ENCODE measurements at regions not wholly inside any gene's neighbourhood (a gene's known extent, or its start where the extent isn't known, plus 50 kb on each side); places are given as distances from the start of the nearest gene placed in this dataset.
"Not testable (repeated sequence)": the region's sequence is repeated elsewhere in the genome, so short reads cannot be mapped to it uniquely, and the experiment has no call there.

- TF ChIP-seq CTCF (optimal IDR thresholded peaks at IDR 0.05 in 1 of 3, IDR thresholded peaks at IDR 0.05 in 1 of 3, conservative IDR thresholded peaks at IDR 0.05 in 1 of 3; ENCODE audit: extremely low read depth in 1 of 3, insufficient read depth in 2 of 3, low read length in 3 of 3); EZH2 (IDR thresholded peaks at IDR 0.05; ENCODE audit: low read length): not testable (repeated sequence)
Measured at GRCh38 chrX:77390365-77390764, 56.8 kb upstream of the FGF16 start.
